ENCODE measurements at regions not wholly inside any gene's neighbourhood (a gene's known extent, or its start where the extent isn't known, plus 50 kb on each side); places are given as distances from the start of the nearest gene placed in this dataset.

DNA sequence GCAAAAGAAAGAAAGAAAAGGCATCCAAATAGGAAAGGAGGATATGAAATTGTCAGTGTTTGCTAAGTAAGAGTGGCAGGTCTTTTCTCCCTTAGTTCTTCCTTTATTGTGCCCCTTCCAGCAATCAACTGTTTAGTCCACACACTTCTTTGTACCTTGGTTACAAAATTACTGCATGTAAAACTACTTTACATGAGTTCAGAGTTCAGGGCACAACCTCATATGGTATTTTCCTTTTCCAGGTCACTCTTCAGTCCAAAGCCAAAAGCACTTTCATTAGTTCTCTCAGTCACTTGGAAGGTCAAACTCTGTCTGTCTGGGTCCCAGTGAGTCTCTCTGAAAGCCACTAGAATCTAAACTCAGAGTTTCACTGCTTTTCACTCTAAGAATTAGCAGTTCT, 122.5 kb upstream of the SRD5A2 start:
- H3K36me3 Mint-ChIP-seq (ENCODE audit: insufficient read depth, unreplicated experiment): no peaks in the 10 kb centered on the region
- Histone ChIP-seq H3K36me3 (ENCODE audit: control insufficient read depth, insufficient read depth, low read length) (no peaks in the 10 kb centered on the region), H3K27me3 (replicated peaks; ENCODE audit: control insufficient read depth, insufficient read depth, low read length) (no peaks in the 10 kb centered on the region), H3K4me3 (ENCODE audit: low read depth, low read length) (no peak overlapping the region), H3K9me3 (peaks cover 13% of the 10 kb centered on the region; the same call in 1 of the 2 replicates), H3K4me1 (no peaks in the 10 kb centered on the region)
- H3K9me3 Mint-ChIP-seq (ENCODE audit: unreplicated experiment): peaks cover 45% of the 10 kb centered on the region
- no peak overlapping the region for H3K27ac Mint-ChIP-seq (ENCODE audit: unreplicated experiment)
- H3K4me3 Mint-ChIP-seq (ENCODE audit: unreplicated experiment): no peak overlapping the region
- intact Hi-C loops (cut with micrococcal nuclease; ENCODE audit: unreplicated experiment): no loop called here
- no peaks in the 10 kb centered on the region for H3K27me3 Mint-ChIP-seq (ENCODE audit: insufficient read depth, unreplicated experiment)
- H3K4me1 Mint-ChIP-seq (ENCODE audit: low read depth, unreplicated experiment): no peaks in the 10 kb centered on the region
- TF ChIP-seq, protein P1, sequence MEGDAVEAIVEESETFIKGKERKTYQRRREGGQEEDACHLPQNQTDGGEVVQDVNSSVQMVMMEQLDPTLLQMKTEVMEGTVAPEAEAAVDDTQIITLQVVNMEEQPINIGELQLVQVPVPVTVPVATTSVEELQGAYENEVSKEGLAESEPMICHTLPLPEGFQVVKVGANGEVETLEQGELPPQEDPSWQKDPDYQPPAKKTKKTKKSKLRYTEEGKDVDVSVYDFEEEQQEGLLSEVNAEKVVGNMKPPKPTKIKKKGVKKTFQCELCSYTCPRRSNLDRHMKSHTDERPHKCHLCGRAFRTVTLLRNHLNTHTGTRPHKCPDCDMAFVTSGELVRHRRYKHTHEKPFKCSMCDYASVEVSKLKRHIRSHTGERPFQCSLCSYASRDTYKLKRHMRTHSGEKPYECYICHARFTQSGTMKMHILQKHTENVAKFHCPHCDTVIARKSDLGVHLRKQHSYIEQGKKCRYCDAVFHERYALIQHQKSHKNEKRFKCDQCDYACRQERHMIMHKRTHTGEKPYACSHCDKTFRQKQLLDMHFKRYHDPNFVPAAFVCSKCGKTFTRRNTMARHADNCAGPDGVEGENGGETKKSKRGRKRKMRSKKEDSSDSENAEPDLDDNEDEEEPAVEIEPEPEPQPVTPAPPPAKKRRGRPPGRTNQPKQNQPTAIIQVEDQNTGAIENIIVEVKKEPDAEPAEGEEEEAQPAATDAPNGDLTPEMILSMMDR (IDR thresholded peaks at IDR 0.05; ENCODE audit: insufficient read depth in 1 of 2, low read depth in 1 of 2, low read length in 1 of 2, severe bottlenecking in 1 of 2, unreplicated experiment in 1 of 2): no peak
- no TSS peak for BruUV-seq (replicated peaks)
- ChIA-PET CTCF (no interaction called here), POLR2A (no interaction called here)
- DNase-seq: no peak

DNA sequence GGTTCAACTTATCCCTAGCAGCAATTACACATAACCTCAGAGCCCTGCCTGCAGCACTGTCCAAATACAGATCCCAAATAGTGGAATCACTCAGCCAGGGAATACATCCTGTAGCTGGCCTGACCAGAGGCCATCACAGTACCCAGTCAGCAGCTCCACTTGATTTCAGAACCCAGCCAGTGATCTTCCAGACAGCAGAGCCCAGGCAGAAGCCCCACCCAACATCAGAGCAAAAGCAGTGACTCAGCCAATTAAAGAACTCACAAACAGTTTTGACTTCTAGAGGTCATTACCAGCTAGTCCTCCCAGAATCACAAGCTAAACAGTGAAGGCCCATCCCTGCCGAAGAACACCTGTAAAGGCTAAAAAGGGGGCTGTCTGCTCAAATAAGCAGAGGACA, 118.0 kb upstream of the SRD5A2 start:
- Mint-ChIP-seq H3K9me3 (ENCODE audit: unreplicated experiment) (peaks cover 67% of the 10 kb centered on the region), H3K4me1 (ENCODE audit: low read depth, unreplicated experiment) (no peaks in the 10 kb centered on the region), H3K27ac (ENCODE audit: unreplicated experiment) (no peak overlapping the region), H3K27me3 (ENCODE audit: insufficient read depth, unreplicated experiment) (no peaks in the 10 kb centered on the region), H3K4me3 (ENCODE audit: unreplicated experiment) (no peak overlapping the region), H3K36me3 (ENCODE audit: insufficient read depth, unreplicated experiment) (no peaks in the 10 kb centered on the region)
- no peaks in the 10 kb centered on the region for H3K36me3 ChIP-seq (ENCODE audit: control insufficient read depth, insufficient read depth, low read length)
- intact Hi-C loops (cut with micrococcal nuclease; ENCODE audit: unreplicated experiment): no loop called here
- ChIA-PET POLR2A (no interaction called here), CTCF (no interaction called here)
- no peaks in the 10 kb centered on the region for H3K27me3 ChIP-seq (replicated peaks; ENCODE audit: control insufficient read depth, insufficient read depth, low read length)
- BruUV-seq (replicated peaks): no TSS peak
- H3K9me3 ChIP-seq: peaks cover 42% of the 10 kb centered on the region
- DNase-seq: no peak
- TF ChIP-seq, protein P1 (IDR thresholded peaks at IDR 0.05; ENCODE audit: insufficient read depth in 1 of 2, low read depth in 1 of 2, low read length in 1 of 2, severe bottlenecking in 1 of 2, unreplicated experiment in 1 of 2): no peak
- no peaks in the 10 kb centered on the region for H3K4me1 ChIP-seq
- H3K4me3 ChIP-seq (ENCODE audit: low read depth, low read length): no peak overlapping the region

DNA sequence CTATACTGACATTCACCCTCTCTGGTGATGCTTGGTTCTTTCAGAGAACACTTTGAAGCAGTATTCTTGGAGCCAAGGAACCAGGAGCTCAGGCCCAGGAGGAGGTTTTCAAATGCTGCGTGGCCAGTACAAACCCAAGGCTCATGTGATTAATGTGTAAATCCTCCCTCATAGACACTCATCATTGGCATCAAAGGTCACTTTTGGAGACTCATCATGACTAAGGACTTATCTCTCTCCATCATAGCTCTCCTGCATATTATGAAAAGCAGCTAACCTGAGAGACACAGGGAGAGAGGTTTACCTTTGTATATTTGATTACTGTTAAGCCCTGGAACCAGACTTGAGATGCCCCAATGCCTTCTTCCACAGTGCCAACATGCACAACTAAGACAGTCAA, 115.3 kb upstream of the SRD5A2 start:
- ChIA-PET POLR2A (no interaction called here), CTCF (no interaction called here)
- Histone ChIP-seq H3K4me3 (ENCODE audit: low read depth, low read length) (no peak overlapping the region), H3K9me3 (peaks cover 53% of the 10 kb centered on the region), H3K27me3 (replicated peaks; ENCODE audit: control insufficient read depth, insufficient read depth, low read length) (no peaks in the 10 kb centered on the region), H3K36me3 (ENCODE audit: control insufficient read depth, insufficient read depth, low read length) (no peaks in the 10 kb centered on the region), H3K4me1 (no peaks in the 10 kb centered on the region)
- Mint-ChIP-seq H3K36me3 (ENCODE audit: insufficient read depth, unreplicated experiment) (no peaks in the 10 kb centered on the region), H3K9me3 (ENCODE audit: unreplicated experiment) (peaks cover 73% of the 10 kb centered on the region), H3K27me3 (ENCODE audit: insufficient read depth, unreplicated experiment) (no peaks in the 10 kb centered on the region), H3K4me3 (ENCODE audit: unreplicated experiment) (no peak overlapping the region), H3K27ac (ENCODE audit: unreplicated experiment) (no peak overlapping the region), H3K4me1 (ENCODE audit: low read depth, unreplicated experiment) (no peaks in the 10 kb centered on the region)
- BruUV-seq (replicated peaks): no TSS peak
- DNase-seq: no peak
- TF ChIP-seq, protein P1 (IDR thresholded peaks at IDR 0.05; ENCODE audit: insufficient read depth in 1 of 2, low read depth in 1 of 2, low read length in 1 of 2, severe bottlenecking in 1 of 2, unreplicated experiment in 1 of 2): no peak
- intact Hi-C loops (cut with micrococcal nuclease; ENCODE audit: unreplicated experiment): no loop called here

Measured in Caco-2 (cell line).